ENCODE measurements at regions not wholly inside any gene's neighbourhood (a gene's known extent, or its start where the extent isn't known, plus 50 kb on each side); places are given as distances from the start of the nearest gene placed in this dataset.

- DNase-seq (ENCODE audit: low read depth, low spot score), result no peak
These were observed 219.9 kb downstream of the BRD1 start for GRCh38 chr22:49607821-49608220.

- DNase-seq (ENCODE audit: low read depth, low spot score), result no peak
These were observed 220.9 kb downstream of the BRD1 start for GRCh38 chr22:49606562-49607290.

GRCh38 chr22:49604732-49605302, 222.9 kb downstream of the BRD1 start:
- no peak for DNase-seq (ENCODE audit: low read depth, low spot score)

- DNase-seq (ENCODE audit: low read depth, low spot score), result no peak
These were observed 224.7 kb downstream of the BRD1 start for GRCh38 chr22:49603016-49603415.

GRCh38 chr22:49602481-49602880, 225.2 kb downstream of the BRD1 start:
- no peak for DNase-seq (ENCODE audit: low read depth, low spot score)

GRCh38 chr22:49601614-49602321, 225.9 kb downstream of the BRD1 start:
- DNase-seq (ENCODE audit: low read depth, low spot score), result no peak

GRCh38 chr22:49600891-49601431, 226.7 kb downstream of the BRD1 start:
- DNase-seq (ENCODE audit: low read depth, low spot score), result no peak

GRCh38 chr22:49600468-49600867, 227.2 kb downstream of the BRD1 start:
- DNase-seq (ENCODE audit: low read depth, low spot score), result no peak

- DNase-seq (ENCODE audit: low read depth, low spot score), result no peak
These were observed 227.8 kb downstream of the BRD1 start for GRCh38 chr22:49599691-49600455.

GRCh38 chr22:49599039-49599438, 228.6 kb downstream of the BRD1 start:
- no peak for DNase-seq (ENCODE audit: low read depth, low spot score)

GRCh38 chr22:49598338-49598737, 229.3 kb downstream of the BRD1 start:
- DNase-seq (ENCODE audit: low read depth, low spot score), result no peak

- DNase-seq (ENCODE audit: low read depth, low spot score), result no peak
These were observed 230.1 kb downstream of the BRD1 start for GRCh38 chr22:49597428-49598039.

GRCh38 chr22:49595465-49596078, 232.1 kb downstream of the BRD1 start:
- DNase-seq (ENCODE audit: low read depth, low spot score), result no peak

- DNase-seq (ENCODE audit: low read depth, low spot score), result no peak
These were observed 233.6 kb downstream of the BRD1 start for GRCh38 chr22:49594078-49594477.

- DNase-seq (ENCODE audit: low read depth, low spot score), result no peak
These were observed 234.2 kb downstream of the BRD1 start for GRCh38 chr22:49593509-49593908.

- DNase-seq (ENCODE audit: low read depth, low spot score), result no peak
These were observed 234.7 kb downstream of the BRD1 start for GRCh38 chr22:49592780-49593501.

- no peak for DNase-seq (ENCODE audit: low read depth, low spot score)
These were observed 236.7 kb downstream of the BRD1 start for GRCh38 chr22:49590851-49591445.

GRCh38 chr22:49590381-49590780, 237.3 kb downstream of the BRD1 start:
- no peak for DNase-seq (ENCODE audit: low read depth, low spot score)

- no peak for DNase-seq (ENCODE audit: low read depth, low spot score)
These were observed 237.9 kb downstream of the BRD1 start for GRCh38 chr22:49589811-49590210.

GRCh38 chr22:49589301-49589700, 238.4 kb downstream of the BRD1 start:
- no peak for DNase-seq (ENCODE audit: low read depth, low spot score)
